Mammary epithelial cell (primary cell): ENCODE measurements at regions not wholly inside any gene's neighbourhood (a gene's known extent, or its start where the extent isn't known, plus 50 kb on each side); places are given as distances from the start of the nearest gene placed in this dataset.

ENCODE experiments used
- CTCF ChIP-seq, 2 donors: IDR thresholded peaks in 1 of 2; conservative IDR thresholded peaks in 1 of 2; 2 replicates each; pipeline ENCODE4 v1.5.1; 2011 to 2012; ENCODE audit warnings: inconsistent platforms in 2 of 2, low read length in 2 of 2, mild to moderate bottlenecking in 2 of 2, control low read depth in 1 of 2, low read depth in 1 of 2; ENCODE audit not compliant: insufficient read depth in 1 of 2; ENCODE audit errors: extremely low read depth in 1 of 2
- EZH2 ChIP-seq: IDR thresholded peaks from 2 replicates; pipeline ENCODE4 v1.6.1; 2012; ENCODE audit warnings: low read length, inconsistent platforms, borderline replicate concordance

- TF ChIP-seq CTCF (conservative IDR thresholded peaks at IDR 0.05 in 1 of 2, IDR thresholded peaks at IDR 0.05 in 1 of 2; ENCODE audit: extremely low read depth in 1 of 2, insufficient read depth in 1 of 2, low read depth in 1 of 2, low read length in 2 of 2) (no peak), EZH2 (no peak)
Measured at GRCh38 chr13:50369646-50370045, 354.4 kb downstream of the KCNRG start.
